Gastrocnemius medialis (tissue), 4 donors: ENCODE measurements at regions not wholly inside any gene's neighbourhood (a gene's known extent, or its start where the extent isn't known, plus 50 kb on each side); places are given as distances from the start of the nearest gene placed in this dataset.

Experiments
- POLR2A ChIP-seq, 2 donors: fragments of 450-650 bp; IDR thresholded peaks; one replicate each; pipeline ENCODE4 v1.6.1; 2017; ENCODE audit warnings: antibody characterized with exemption in 2 of 2, mild to moderate bottlenecking in 2 of 2, moderate library complexity in 2 of 2
- TF ChIP-seq, protein P1 (sequence below), 5 experiments: fragments of 450-650 bp in 3 of 5; fragments of 200-600 bp in 2 of 5; sonication (generic) in 2 of 5; IDR thresholded peaks in 4 of 5; conservative IDR thresholded peaks in 1 of 5; 1 replicate in 4 of 5; 2 replicates in 1 of 5; pipeline ENCODE4 v1.5.1; 2016 to 2019; ENCODE audit warnings: antibody characterized with exemption in 5 of 5, mild to moderate bottlenecking in 3 of 5, moderate library complexity in 3 of 5

- TF ChIP-seq, protein P1, sequence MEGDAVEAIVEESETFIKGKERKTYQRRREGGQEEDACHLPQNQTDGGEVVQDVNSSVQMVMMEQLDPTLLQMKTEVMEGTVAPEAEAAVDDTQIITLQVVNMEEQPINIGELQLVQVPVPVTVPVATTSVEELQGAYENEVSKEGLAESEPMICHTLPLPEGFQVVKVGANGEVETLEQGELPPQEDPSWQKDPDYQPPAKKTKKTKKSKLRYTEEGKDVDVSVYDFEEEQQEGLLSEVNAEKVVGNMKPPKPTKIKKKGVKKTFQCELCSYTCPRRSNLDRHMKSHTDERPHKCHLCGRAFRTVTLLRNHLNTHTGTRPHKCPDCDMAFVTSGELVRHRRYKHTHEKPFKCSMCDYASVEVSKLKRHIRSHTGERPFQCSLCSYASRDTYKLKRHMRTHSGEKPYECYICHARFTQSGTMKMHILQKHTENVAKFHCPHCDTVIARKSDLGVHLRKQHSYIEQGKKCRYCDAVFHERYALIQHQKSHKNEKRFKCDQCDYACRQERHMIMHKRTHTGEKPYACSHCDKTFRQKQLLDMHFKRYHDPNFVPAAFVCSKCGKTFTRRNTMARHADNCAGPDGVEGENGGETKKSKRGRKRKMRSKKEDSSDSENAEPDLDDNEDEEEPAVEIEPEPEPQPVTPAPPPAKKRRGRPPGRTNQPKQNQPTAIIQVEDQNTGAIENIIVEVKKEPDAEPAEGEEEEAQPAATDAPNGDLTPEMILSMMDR (IDR thresholded peaks at IDR 0.05 in 4 of 5, conservative IDR thresholded peaks at IDR 0.05 in 1 of 5) = no peak
- TF ChIP-seq POLR2A (IDR thresholded peaks at IDR 0.05) = no peak
These were observed 974.2 kb upstream of the C9orf72 start for GRCh38 chr9:28547527-28547926.
